K562 (cell line): ENCODE measurements at regions not wholly inside any gene's neighbourhood (a gene's known extent, or its start where the extent isn't known, plus 50 kb on each side); places are given as distances from the start of the nearest gene placed in this dataset.
"Not testable (repeated sequence)": the region's sequence is repeated elsewhere in the genome, so short reads cannot be mapped to it uniquely, and the experiment has no call there.

ENCODE experiments used
- ATAC-seq: fragments of 200-7000 bp; cut with Tn5 transposase; 3 replicates; pipeline ENCODE4 v1.9.1; 2020; ENCODE audit warnings: moderate library complexity
- BruUV-seq: library from RNA; stranded (reverse); fragments of 400-500 nt; replicated peaks from 2 replicates; lab custom pipeline; 2021; lab: Mats Ljungman, UMichigan
- CTCF ChIA-PET: fragments of 300-600 bp; formaldehyde crosslinking; extraction: SDS; loops from one replicate; lab custom pipeline; 2021; ENCODE audit warnings: low intra/inter-chr PET ratio; lab: Yijun Ruan, JAX
- POLR2A ChIA-PET: fragments of 300-600, 350-650 bp; sonication (Branson Sonifier 250); formaldehyde crosslinking; extraction: SDS; loops from one replicate; lab custom pipeline; 2021; ENCODE audit warnings: antibody characterized with exemption, inconsistent platforms; lab: Yijun Ruan, JAX
- DNase-seq, 4 experiments: peaks; one replicate each; pipeline versions ENCODE4 v3.0.0 to v3.0.0-alpha.2; 2011 to 2018; ENCODE audit warnings: low spot score in 3 of 4, mixed read lengths in 3 of 4; ENCODE audit errors: extremely low read depth in 1 of 4
- FAIRE-seq: peaks from 2 replicates; lab custom pipeline; 2011; peaks lifted over from hg19 to GRCh38; lab: Jason Lieb, UNC
- H2AFZ ChIP-seq: 2 replicates; pipeline ENCODE4 v1.6.0; 2011; ENCODE audit warnings: low read depth, low read length, control low read depth, inconsistent platforms
- H3K27ac ChIP-seq: fragments of 200-600 bp; 3 replicates; pipeline ENCODE4 v1.8.0; 2011; ENCODE audit warnings: low read depth, mild to moderate bottlenecking, control low read depth, inconsistent platforms, low read length, moderate library complexity, mixed read lengths; ENCODE audit errors: extremely low read depth
- H3K27me3 ChIP-seq, 2 experiments: fragments of 300-600 bp in 1 of 2; 2 replicates in 1 of 2; 3 replicates in 1 of 2; pipeline versions ENCODE4 v1.6.0 to v1.8.0; 2011; ENCODE audit warnings: inconsistent platforms in 2 of 2, low read length in 2 of 2, mild to moderate bottlenecking in 1 of 2, mixed read lengths in 1 of 2, moderate library complexity in 1 of 2; ENCODE audit not compliant: control insufficient read depth in 2 of 2, insufficient read depth in 2 of 2
- H3K36me3 ChIP-seq: fragments of 300-600 bp; 3 replicates; pipeline ENCODE4 v1.8.0; 2011; ENCODE audit warnings: mild to moderate bottlenecking, low read length, inconsistent platforms; ENCODE audit not compliant: control insufficient read depth, insufficient read depth
- H3K4me1 ChIP-seq, 2 experiments: fragments of 200-600 bp in 1 of 2; replicated peaks in 1 of 2; 2 replicates in 1 of 2; 3 replicates in 1 of 2; pipeline versions ENCODE4 v1.5.1 to v1.8.0; 2011; ENCODE audit warnings: inconsistent platforms in 2 of 2, low read length in 2 of 2, mild to moderate bottlenecking in 1 of 2, mixed read lengths in 1 of 2, moderate library complexity in 1 of 2; ENCODE audit not compliant: control insufficient read depth in 2 of 2, insufficient read depth in 2 of 2
- H3K4me2 ChIP-seq: 2 replicates; pipeline ENCODE4 v1.6.1; 2011; ENCODE audit warnings: low read length, control low read depth, inconsistent platforms, mixed read lengths; ENCODE audit not compliant: insufficient read depth
- H3K4me3 ChIP-seq: fragments of 200-600 bp; sonication (generic), shearing (Covaris generic); 2 replicates; pipeline ENCODE4 v1.5.1; 2016; ENCODE audit warnings: control low read depth, inconsistent platforms
- H3K79me2 ChIP-seq: fragments of 200-600 bp; 3 replicates; pipeline ENCODE4 v1.8.0; 2011; ENCODE audit warnings: low read length, inconsistent platforms; ENCODE audit not compliant: control insufficient read depth, insufficient read depth
- H3K9ac ChIP-seq, 2 experiments: 2 replicates each; pipeline versions ENCODE4 v1.6.0 to v1.6.1; 2011; ENCODE audit warnings: low read depth in 2 of 2, low read length in 2 of 2, control low read depth in 1 of 2, inconsistent platforms in 1 of 2, mild to moderate bottlenecking in 1 of 2, mixed read lengths in 1 of 2; ENCODE audit not compliant: insufficient read depth in 1 of 2
- H3K9me1 ChIP-seq: one replicate; pipeline ENCODE4 v1.6.0; 2011; ENCODE audit warnings: inconsistent platforms, mild to moderate bottlenecking, low read length, moderate library complexity; ENCODE audit not compliant: control insufficient read depth, insufficient read depth
- H3K9me3 ChIP-seq: replicated peaks from 2 replicates; pipeline ENCODE4 v1.5.1; 2011; ENCODE audit warnings: low read depth, low read length, inconsistent platforms; ENCODE audit not compliant: control insufficient read depth, insufficient read depth
- H4K20me1 ChIP-seq: replicated peaks from 2 replicates; pipeline ENCODE4 v1.6.1; 2011; ENCODE audit warnings: low read length, inconsistent platforms, mixed read lengths; ENCODE audit not compliant: control insufficient read depth, insufficient read depth
- CREB1 ChIP-seq, 2 experiments: sonication (generic) in 1 of 2; formaldehyde crosslinking in 1 of 2; IDR thresholded peaks; 2 replicates each; pipeline versions ENCODE4 v1.6.1 to v1.8.0; 2012 to 2022; ENCODE audit warnings: inconsistent platforms in 1 of 2, mild to moderate bottlenecking in 1 of 2, missing genetic modification reagents in 1 of 2, moderate library complexity in 1 of 2
- FOXM1 ChIP-seq, 2 experiments: fragments of 450-650 bp in 1 of 2; sonication (generic) in 1 of 2; formaldehyde crosslinking in 1 of 2; IDR thresholded peaks; 2 replicates each; pipeline versions ENCODE4 v1.6.1 to v1.9.0; 2017 to 2022; ENCODE audit warnings: low read depth in 2 of 2, mild to moderate bottlenecking in 2 of 2, missing genetic modification reagents in 1 of 2, moderate library complexity in 1 of 2
- NFYB ChIP-seq: IDR thresholded peaks from 2 replicates; pipeline ENCODE4 v1.6.1; 2011; ENCODE audit warnings: mild to moderate bottlenecking, moderate library complexity; ENCODE audit not compliant: insufficient read length; ENCODE audit errors: extremely low read depth
- ZKSCAN1 ChIP-seq: fragments of 150-350 bp; IDR thresholded peaks from 2 replicates; pipeline ENCODE4 v1.6.1; 2016; ENCODE audit warnings: low read depth, low read length
- ZKSCAN3 ChIP-seq: fragments of 250-450 bp; sonication (Bioruptor Pico); IDR thresholded peaks from 2 replicates; pipeline ENCODE4 v1.4.0; 2020
- ZNF444 ChIP-seq: fragments of 250-450 bp; sonication (Bioruptor Pico); IDR thresholded peaks from 2 replicates; pipeline ENCODE4 v1.4.0; 2020; ENCODE audit warnings: mild to moderate bottlenecking, moderate library complexity
- WGBS: fragments of 100-300 bp; shearing (Covaris generic); methylation state at CpG from one replicate; pipeline ENCODE4 v1.1.6; 2016; ENCODE audit warnings: low coverage, mixed read lengths; ENCODE audit not compliant: insufficient coverage; ENCODE audit errors: missing lambda C conversion rate; 5-methylcytosine and 5-hydroxymethylcytosine counted together
- in situ Hi-C: fragments of 300-500 bp; cut with MboI; formaldehyde crosslinking; loops from 4 replicates; pipeline ENCODE4 v1.15.0; 2018; ENCODE audit warnings: inconsistent platforms, mixed read lengths
- intact Hi-C: fragments of 100-400 bp; cut with micrococcal nuclease; formaldehyde crosslinking; loops from 2 replicates; pipeline ENCODE4 v1.14.2; 2022

GRCh38 chr5:163340378-163340777 is 97.0 kb upstream of the CCNG1 start:
- DNase-seq, in situ Hi-C loops, CTCF ChIA-PET, H3K27ac ChIP-seq, H3K79me2 ChIP-seq, H3K9me3 ChIP-seq, H2AFZ ChIP-seq, H3K4me1 ChIP-seq, H3K4me2 ChIP-seq, H3K9me1 ChIP-seq, BruUV-seq, ATAC-seq, FAIRE-seq, H3K4me3 ChIP-seq, H3K36me3 ChIP-seq, POLR2A ChIA-PET, H3K9ac ChIP-seq, H4K20me1 ChIP-seq, intact Hi-C loops, H3K27me3 ChIP-seq: not testable (repeated sequence)
- WGBS = 2% methylated on average over 6 of the region's 6 CpGs

- Histone ChIP-seq H3K36me3 (no peaks in the 10 kb centered on the region), H3K27ac (no peak overlapping the region), H3K27me3 (no peaks in the 10 kb centered on the region), H3K9me3 (no peaks in the 10 kb centered on the region)
- POLR2A ChIA-PET = interaction anchor here (0.9 kb wide), 1 partner anchor 95 kb away, joined by 3 read pairs; the partner anchor contains the start of gene CCNG1
- TF ChIP-seq ZNF444 (CRISPR knock-in tag) = no peak
- TF ChIP-seq NFYB = no peak
- TF ChIP-seq ZKSCAN1 = no peak
- TF ChIP-seq FOXM1 (IDR thresholded peaks at IDR 0.05; ENCODE audit: low read depth) = no peak
- no peak for TF ChIP-seq FOXM1 (CRISPR knock-in tag; IDR thresholded peaks at IDR 0.05; ENCODE audit: low read depth)
- no peak for TF ChIP-seq ZKSCAN3 (CRISPR knock-in tag)
- no peak for TF ChIP-seq CREB1 (IDR thresholded peaks at IDR 0.05)
- no peak for TF ChIP-seq CREB1 (CRISPR knock-in tag; IDR thresholded peaks at IDR 0.05)
- TF ChIP-seq, all 486 proteins: peak for 0
- Histone ChIP-seq H3K9me1 (no peaks in the 10 kb centered on the region), H3K79me2 (no peaks in the 10 kb centered on the region), H3K4me2 (no peak overlapping the region), H3K9ac (no peak overlapping the region), H3K4me1 (no peaks in the 10 kb centered on the region; a peak in 1 of 5 replicates), H2AFZ (no peak overlapping the region), H4K20me1 (no peaks in the 10 kb centered on the region), H3K4me3 (no peak overlapping the region)
- intact Hi-C loops = no loop called here
- BruUV-seq = no TSS peak
- DNase-seq (no peak), FAIRE-seq (no peak), ATAC-seq (no peak)
- CTCF ChIA-PET = no interaction called here
- in situ Hi-C loops = no loop called here
- WGBS = 0% methylated on average over 2 of the region's 2 CpGs
These were observed 95.1 kb upstream of the CCNG1 start for GRCh38 chr5:163342306-163342705.
